Breast epithelium (tissue), 4 donors: ENCODE measurements at regions not wholly inside any gene's neighbourhood (a gene's known extent, or its start where the extent isn't known, plus 50 kb on each side); places are given as distances from the start of the nearest gene placed in this dataset.

ENCODE experiments used
- DNase-seq, 2 donors: peaks; one replicate each; pipeline ENCODE4 v3.0.0-alpha.2; 2019; ENCODE audit warnings: low spot score in 2 of 2
- H3K27ac ChIP-seq, 2 donors: fragments of 200-600 bp; sonication (generic) in 1 of 2; one replicate each; pipeline ENCODE4 v1.5.1; 2016 to 2019; ENCODE audit warnings: mild to moderate bottlenecking in 1 of 2
- H3K27me3 ChIP-seq, 2 donors: fragments of 200-600 bp; sonication (generic) in 1 of 2; one replicate each; pipeline versions ENCODE4 v1.5.1 to v1.6.0; 2017 to 2019; ENCODE audit warnings: control low read depth in 1 of 2, mild to moderate bottlenecking in 1 of 2
- H3K36me3 ChIP-seq: fragments of 200-600 bp; one replicate; pipeline ENCODE4 v1.5.1; 2019
- H3K4me1 ChIP-seq, 2 donors: fragments of 200-600 bp; sonication (generic); one replicate each; pipeline ENCODE4 v1.5.1; 2016 to 2019; ENCODE audit warnings: control low read depth in 1 of 2
- H3K4me3 ChIP-seq, 3 donors: fragments of 200-600 bp; sonication (generic); 1 replicate in 2 of 3; 2 replicates in 1 of 3; pipeline ENCODE4 v1.5.1; 2016 to 2019; ENCODE audit warnings: mild to moderate bottlenecking in 3 of 3, moderate library complexity in 2 of 3
- H3K9me3 ChIP-seq, 2 donors: fragments of 200-600 bp; sonication (generic) in 1 of 2; one replicate each; pipeline ENCODE4 v1.5.1; 2016 to 2019; ENCODE audit warnings: control low read depth in 1 of 2
- POLR2A ChIP-seq: fragments of 450-650 bp; IDR thresholded peaks from one replicate; pipeline ENCODE4 v1.6.1; 2016; ENCODE audit warnings: antibody characterized with exemption, mild to moderate bottlenecking, moderate library complexity
- POLR2AphosphoS5 ChIP-seq, 3 donors: sonication (generic); formaldehyde crosslinking; IDR thresholded peaks; one replicate each; pipeline ENCODE4 v1.6.1; 2017; ENCODE audit warnings: antibody characterized with exemption in 3 of 3
- intact Hi-C: fragments of 100-400 bp; cut with DNase I; formaldehyde crosslinking; loops from one replicate; pipeline ENCODE4 v1.15.1; 2023; ENCODE audit warnings: low total_unique reads
- TF ChIP-seq, protein P1 (sequence below), 3 donors: fragments of 450-650 bp; IDR thresholded peaks; one replicate each; pipeline ENCODE4 v1.5.1; 2016 to 2017; ENCODE audit warnings: antibody characterized with exemption in 3 of 3, mild to moderate bottlenecking in 3 of 3, moderate library complexity in 3 of 3

DNA sequence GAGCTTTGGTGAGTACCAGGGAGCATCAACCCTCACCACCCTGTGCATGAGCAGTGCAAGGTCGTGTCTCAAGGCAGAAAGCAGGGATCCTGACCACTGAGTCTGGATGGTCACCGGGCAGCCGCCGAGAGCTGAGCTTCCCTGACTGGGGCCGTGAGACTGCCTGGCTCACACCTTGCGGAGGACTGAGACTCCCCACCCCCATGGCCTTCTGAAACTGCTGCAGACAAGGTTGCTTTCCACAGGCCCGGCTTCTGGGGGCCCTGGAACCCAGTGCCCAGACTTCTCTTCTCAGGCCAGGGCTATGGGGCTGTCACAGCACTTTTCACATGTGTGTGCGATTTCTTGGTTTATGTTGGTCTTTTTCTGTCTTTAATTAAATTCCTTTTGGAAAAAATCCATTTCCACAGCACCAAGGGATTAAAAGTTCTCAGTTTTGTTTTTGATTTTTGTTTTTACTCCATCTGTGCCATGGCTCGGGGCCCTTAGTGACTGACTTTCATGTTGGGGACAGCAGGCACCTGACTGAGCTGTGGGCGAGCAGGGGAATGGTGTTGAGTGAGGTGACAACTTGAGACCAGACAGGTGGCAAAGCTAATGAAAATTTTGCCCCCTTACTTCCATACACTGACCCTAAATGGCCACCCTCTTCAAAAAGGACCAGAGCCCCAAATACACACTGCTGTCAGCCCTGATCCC lies 297.9 kb downstream of the CYP26B1 start:
- Histone ChIP-seq H3K27me3 (peaks cover 0 to 8% of the 10 kb centered on the region in 2 donors), H3K4me1 (peaks cover 8 to 9% of the 10 kb centered on the region in 2 donors)
- DNase-seq: no peak

DNA sequence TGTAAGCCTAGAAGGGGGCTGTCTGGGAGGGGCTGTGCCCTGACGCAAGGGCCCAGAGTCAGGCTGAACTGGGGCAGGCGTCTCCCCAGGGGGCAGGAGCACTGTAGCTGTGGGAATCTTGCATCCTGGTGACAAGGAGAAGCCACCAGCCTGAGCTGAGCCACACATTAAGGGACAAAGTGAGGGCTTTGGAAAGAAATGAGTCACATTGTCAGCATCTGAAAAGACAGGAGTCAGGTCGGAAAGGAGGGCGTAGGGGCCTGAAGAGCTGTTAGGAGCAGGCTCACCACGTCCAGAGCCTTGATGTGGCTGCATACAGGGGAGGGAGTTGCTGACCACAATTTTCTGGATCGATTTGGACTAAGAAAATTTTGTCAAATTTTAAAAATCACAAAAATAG lies 298.6 kb downstream of the CYP26B1 start:
- no peak overlapping the region for H3K27ac ChIP-seq
- H3K36me3 ChIP-seq: no peaks in the 10 kb centered on the region
- peaks cover 8 to 9% of the 10 kb centered on the region in 2 donors for H3K4me1 ChIP-seq
- H3K4me3 ChIP-seq: no peak overlapping the region
- TF ChIP-seq POLR2A (no peak), POLR2AphosphoS5 (IDR thresholded peaks at IDR 0.05) (no peak)
- TF ChIP-seq, protein P1, sequence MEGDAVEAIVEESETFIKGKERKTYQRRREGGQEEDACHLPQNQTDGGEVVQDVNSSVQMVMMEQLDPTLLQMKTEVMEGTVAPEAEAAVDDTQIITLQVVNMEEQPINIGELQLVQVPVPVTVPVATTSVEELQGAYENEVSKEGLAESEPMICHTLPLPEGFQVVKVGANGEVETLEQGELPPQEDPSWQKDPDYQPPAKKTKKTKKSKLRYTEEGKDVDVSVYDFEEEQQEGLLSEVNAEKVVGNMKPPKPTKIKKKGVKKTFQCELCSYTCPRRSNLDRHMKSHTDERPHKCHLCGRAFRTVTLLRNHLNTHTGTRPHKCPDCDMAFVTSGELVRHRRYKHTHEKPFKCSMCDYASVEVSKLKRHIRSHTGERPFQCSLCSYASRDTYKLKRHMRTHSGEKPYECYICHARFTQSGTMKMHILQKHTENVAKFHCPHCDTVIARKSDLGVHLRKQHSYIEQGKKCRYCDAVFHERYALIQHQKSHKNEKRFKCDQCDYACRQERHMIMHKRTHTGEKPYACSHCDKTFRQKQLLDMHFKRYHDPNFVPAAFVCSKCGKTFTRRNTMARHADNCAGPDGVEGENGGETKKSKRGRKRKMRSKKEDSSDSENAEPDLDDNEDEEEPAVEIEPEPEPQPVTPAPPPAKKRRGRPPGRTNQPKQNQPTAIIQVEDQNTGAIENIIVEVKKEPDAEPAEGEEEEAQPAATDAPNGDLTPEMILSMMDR (IDR thresholded peaks at IDR 0.05): no peak
- H3K27me3 ChIP-seq: peaks cover 0 to 8% of the 10 kb centered on the region in 2 donors
- H3K9me3 ChIP-seq: no peaks in the 10 kb centered on the region
- intact Hi-C loops: no loop called here
- no peak for DNase-seq

More for the DNA sequence above, 297.9 kb downstream of the CYP26B1 start:
- intact Hi-C loops: no loop called here
- no peak overlapping the region for H3K4me3 ChIP-seq
- no peaks in the 10 kb centered on the region for H3K36me3 ChIP-seq
- TF ChIP-seq POLR2A (no peak), POLR2AphosphoS5 (IDR thresholded peaks at IDR 0.05) (no peak)
- TF ChIP-seq, protein P1 (IDR thresholded peaks at IDR 0.05): no peak
- no peak overlapping the region for H3K27ac ChIP-seq
- H3K9me3 ChIP-seq: no peaks in the 10 kb centered on the region

DNA sequence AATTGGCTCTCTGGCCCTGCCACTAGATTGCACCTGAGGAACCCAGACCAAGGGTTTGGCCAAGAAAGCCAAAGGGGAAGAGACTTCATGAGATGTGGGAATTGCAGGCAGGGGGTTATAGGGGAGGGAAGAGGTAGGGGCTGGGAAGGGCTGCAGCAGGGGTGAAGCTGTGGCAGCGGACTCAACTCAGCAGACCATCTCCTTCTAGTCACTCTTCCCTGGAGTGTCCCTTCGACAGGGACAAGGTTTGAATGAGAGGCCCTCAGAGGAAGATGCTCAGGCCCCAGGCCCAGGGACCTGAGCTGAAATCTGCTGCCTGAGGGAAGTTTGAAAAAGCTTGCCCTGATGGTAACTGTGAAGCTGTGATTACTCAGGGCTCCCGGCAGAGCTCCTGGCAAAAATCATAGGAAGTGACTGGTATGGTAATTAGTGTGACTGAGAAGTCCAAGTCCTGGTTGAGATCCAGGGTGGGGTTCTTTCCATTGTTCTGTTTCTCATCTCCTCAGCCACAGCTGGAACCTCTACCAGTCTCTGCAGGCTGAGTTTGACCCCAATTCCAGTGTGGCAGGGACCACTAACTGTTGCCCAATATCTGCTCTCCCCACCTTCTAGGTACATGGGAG lies 300.9 kb downstream of the CYP26B1 start:
- H3K36me3 ChIP-seq: no peaks in the 10 kb centered on the region
- TF ChIP-seq POLR2AphosphoS5 (IDR thresholded peaks at IDR 0.05) (no peak), POLR2A (no peak)
- TF ChIP-seq, protein P1 (IDR thresholded peaks at IDR 0.05): no peak
- peaks cover under 1 to 4% of the 10 kb centered on the region in 2 donors for H3K4me1 ChIP-seq
- no peaks in the 10 kb centered on the region for H3K9me3 ChIP-seq
- H3K27ac ChIP-seq: no peak overlapping the region
- H3K4me3 ChIP-seq: no peak overlapping the region
- intact Hi-C loops: no loop called here
- DNase-seq: no peak
- H3K27me3 ChIP-seq: no peaks in the 10 kb centered on the region

DNA sequence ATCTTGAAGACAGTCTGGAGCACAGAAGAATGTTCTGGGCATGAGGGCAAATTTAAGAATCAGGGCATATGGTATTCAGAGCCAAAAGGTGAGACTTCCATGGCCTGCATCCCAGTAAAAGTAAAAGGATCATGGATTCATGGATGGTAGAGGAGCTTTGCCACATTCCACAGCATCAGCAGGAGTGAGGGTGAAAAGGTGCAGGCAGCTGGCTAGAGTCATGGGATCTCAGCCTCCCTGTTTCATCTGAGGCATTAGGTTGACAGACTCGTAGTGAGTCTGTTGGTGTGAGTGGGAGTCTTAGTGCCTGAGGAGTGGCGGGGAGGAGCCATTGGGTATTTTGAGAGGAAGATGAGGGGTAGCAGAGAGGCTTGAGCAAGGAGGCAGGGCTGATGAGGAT lies 301.6 kb downstream of the CYP26B1 start:
- no peaks in the 10 kb centered on the region for H3K4me1 ChIP-seq
- no peaks in the 10 kb centered on the region for H3K27me3 ChIP-seq
- intact Hi-C loops: no loop called here
- TF ChIP-seq POLR2A (no peak), POLR2AphosphoS5 (IDR thresholded peaks at IDR 0.05) (no peak)
- TF ChIP-seq, protein P1 (IDR thresholded peaks at IDR 0.05): no peak
- no peak overlapping the region for H3K27ac ChIP-seq
- no peaks in the 10 kb centered on the region for H3K9me3 ChIP-seq
- H3K36me3 ChIP-seq: no peaks in the 10 kb centered on the region
- no peak overlapping the region for H3K4me3 ChIP-seq
- DNase-seq: no peak

DNA sequence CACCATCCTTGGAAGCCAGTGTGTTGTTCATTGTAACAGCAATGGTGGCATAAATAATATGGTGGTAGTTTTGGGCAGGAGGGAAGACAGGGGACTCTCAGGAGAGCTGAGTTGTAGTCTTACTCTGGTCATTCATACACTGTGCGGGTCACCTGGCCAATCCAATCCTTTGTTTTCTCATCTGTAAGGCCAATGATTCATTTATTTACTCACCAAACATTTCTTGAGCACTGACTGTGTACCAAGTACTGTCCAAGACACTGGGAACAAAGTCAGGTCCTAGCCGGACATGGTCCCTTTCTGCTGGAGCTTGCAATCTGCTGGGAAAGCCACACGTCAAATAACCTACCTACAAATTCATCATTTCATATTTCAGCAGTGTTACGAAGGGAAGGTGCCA lies 302.7 kb downstream of the CYP26B1 start:
- TF ChIP-seq POLR2AphosphoS5 (IDR thresholded peaks at IDR 0.05) (no peak), POLR2A (no peak)
- TF ChIP-seq, protein P1 (IDR thresholded peaks at IDR 0.05): no peak
- no peaks in the 10 kb centered on the region for H3K36me3 ChIP-seq
- H3K9me3 ChIP-seq: no peaks in the 10 kb centered on the region
- no peak for DNase-seq
- intact Hi-C loops: loop anchor here (5.0 kb wide), 1 partner anchor 733 kb away; no protein-coding TSS in a partner anchor
- H3K27ac ChIP-seq: no peak overlapping the region
- H3K4me3 ChIP-seq: no peak overlapping the region
- H3K4me1 ChIP-seq: no peaks in the 10 kb centered on the region
- no peaks in the 10 kb centered on the region for H3K27me3 ChIP-seq
